Skeletal muscle tissue (tissue), 3 donors: ENCODE measurements at regions not wholly inside any gene's neighbourhood (a gene's known extent, or its start where the extent isn't known, plus 50 kb on each side); places are given as distances from the start of the nearest gene placed in this dataset.

Experiments
- H3K27ac ChIP-seq: one replicate; pipeline ENCODE4 v1.7.0; 2013; ENCODE audit warnings: mild to moderate bottlenecking, low read depth, low read length, inconsistent platforms
- H3K27me3 ChIP-seq, 3 donors: one replicate each; pipeline ENCODE4 v1.7.0; 2013; ENCODE audit warnings: low read length in 3 of 3; ENCODE audit not compliant: control insufficient read depth in 3 of 3, insufficient read depth in 3 of 3
- H3K36me3 ChIP-seq, 3 donors: one replicate each; pipeline ENCODE4 v1.7.0; 2013; ENCODE audit warnings: low read length in 3 of 3; ENCODE audit not compliant: control insufficient read depth in 3 of 3, insufficient read depth in 3 of 3
- H3K4me1 ChIP-seq, 3 donors: one replicate each; pipeline ENCODE4 v1.7.0; 2013; ENCODE audit warnings: low read length in 3 of 3, mild to moderate bottlenecking in 3 of 3; ENCODE audit not compliant: control insufficient read depth in 3 of 3, insufficient read depth in 3 of 3
- H3K4me3 ChIP-seq, 3 donors: one replicate each; pipeline ENCODE4 v1.7.0; 2013; ENCODE audit warnings: low read length in 3 of 3
- H3K9ac ChIP-seq, 3 donors: one replicate each; pipeline ENCODE4 v1.7.0; 2013; ENCODE audit warnings: low read length in 3 of 3, mild to moderate bottlenecking in 3 of 3, moderate library complexity in 2 of 3, low read depth in 1 of 3
- H3K9me3 ChIP-seq, 3 donors: one replicate each; pipeline ENCODE4 v1.7.0; 2013; ENCODE audit warnings: low read length in 3 of 3; ENCODE audit not compliant: control insufficient read depth in 3 of 3
- donor health status: Osteomylitis.

DNA sequence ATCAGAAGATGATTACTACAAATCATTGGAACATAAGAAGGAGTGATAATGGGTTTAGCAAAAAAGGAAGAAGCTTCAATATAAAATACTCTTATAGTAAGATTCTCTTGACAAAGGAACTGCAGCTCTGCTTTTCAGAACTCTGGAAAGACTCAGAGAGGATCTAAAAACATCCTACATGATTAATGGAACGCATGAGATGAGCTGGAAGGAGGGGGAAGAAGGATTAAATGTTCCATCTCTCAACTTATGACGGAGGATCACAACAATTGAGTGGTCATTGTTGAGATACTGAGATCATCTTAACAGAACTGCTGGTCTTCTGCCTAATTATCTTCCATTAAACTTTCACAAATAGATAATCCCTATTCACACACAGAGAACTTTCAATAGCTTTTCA, 267.5 kb upstream of the SLC8A1 start:
- Histone ChIP-seq H3K9me3 (no peaks in the 10 kb centered on the region), H3K4me1 (no peaks in the 10 kb centered on the region), H3K27ac (no peak overlapping the region), H3K4me3 (no peak overlapping the region), H3K36me3 (no peaks in the 10 kb centered on the region), H3K27me3 (no peaks in the 10 kb centered on the region), H3K9ac (no peak overlapping the region)

DNA sequence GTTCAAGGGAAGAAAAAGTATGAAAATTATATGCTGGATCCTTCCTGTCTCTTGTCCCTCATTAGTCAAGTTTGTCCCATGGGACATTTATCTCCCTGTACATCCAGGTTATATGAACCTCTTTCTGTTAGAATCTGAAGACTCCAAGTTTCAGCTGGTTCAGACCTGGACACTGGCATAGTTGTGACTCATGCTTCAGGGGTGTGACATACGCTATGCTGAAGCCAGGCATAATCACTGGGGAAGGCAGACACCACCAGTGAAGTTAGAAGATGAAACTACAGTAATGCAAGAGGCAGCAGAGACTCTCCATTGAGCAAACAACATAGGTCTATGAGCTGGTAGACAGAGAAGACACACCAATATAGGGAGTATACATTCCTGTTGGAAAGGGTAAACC, 269.7 kb upstream of the SLC8A1 start:
- Histone ChIP-seq H3K27ac (no peak overlapping the region), H3K4me3 (no peak overlapping the region), H3K4me1 (no peaks in the 10 kb centered on the region), H3K27me3 (no peaks in the 10 kb centered on the region), H3K36me3 (no peaks in the 10 kb centered on the region), H3K9me3 (no peaks in the 10 kb centered on the region), H3K9ac (no peak overlapping the region)

DNA sequence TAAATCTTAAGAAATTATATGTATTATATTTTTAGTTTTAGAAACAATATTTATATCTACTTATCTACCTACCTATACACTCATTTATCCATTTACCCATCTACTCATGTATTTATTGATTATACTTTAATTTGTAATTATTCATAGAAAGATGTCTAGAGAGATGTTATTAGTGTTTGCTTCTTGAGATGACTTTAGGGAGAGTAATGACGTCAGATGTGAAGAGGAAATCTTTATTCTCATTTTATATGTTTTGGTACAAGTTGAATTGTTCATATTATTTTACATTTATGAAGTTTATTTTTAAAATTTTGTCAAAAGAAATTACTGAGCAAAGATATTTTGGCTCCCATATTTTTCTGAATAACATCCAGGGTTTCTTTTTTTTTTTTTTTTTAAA, 271.3 kb upstream of the SLC8A1 start:
- Histone ChIP-seq H3K4me3 (no peak overlapping the region), H3K36me3 (no peaks in the 10 kb centered on the region), H3K9me3 (no peaks in the 10 kb centered on the region), H3K9ac (no peak overlapping the region), H3K4me1 (no peaks in the 10 kb centered on the region), H3K27ac (no peak overlapping the region), H3K27me3 (no peaks in the 10 kb centered on the region)

DNA sequence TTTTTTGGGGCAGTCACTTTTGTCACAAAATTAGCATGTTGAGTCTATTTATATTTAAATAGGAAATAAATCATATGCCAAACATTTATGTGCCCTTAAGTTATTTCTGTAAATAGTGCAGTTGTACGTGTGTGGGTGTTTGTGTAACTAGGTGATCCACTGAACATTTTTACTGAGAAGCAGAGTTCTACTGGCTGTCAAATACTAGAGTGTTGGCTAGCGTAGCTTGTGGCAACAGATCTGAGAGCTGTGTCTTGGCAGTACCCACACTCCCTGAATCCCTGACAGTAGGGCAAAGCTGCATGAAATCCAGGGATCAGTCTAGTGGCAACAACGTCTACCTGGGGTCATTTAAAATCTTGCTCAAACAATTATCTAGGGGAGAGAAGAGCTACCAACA, 273.1 kb upstream of the SLC8A1 start:
- H3K4me3 ChIP-seq: no peak overlapping the region
- no peak overlapping the region for H3K9ac ChIP-seq
- H3K9me3 ChIP-seq: no peaks in the 10 kb centered on the region
- H3K4me1 ChIP-seq: no peaks in the 10 kb centered on the region
- no peak overlapping the region for H3K27ac ChIP-seq
- no peaks in the 10 kb centered on the region for H3K36me3 ChIP-seq
- no peaks in the 10 kb centered on the region for H3K27me3 ChIP-seq

DNA sequence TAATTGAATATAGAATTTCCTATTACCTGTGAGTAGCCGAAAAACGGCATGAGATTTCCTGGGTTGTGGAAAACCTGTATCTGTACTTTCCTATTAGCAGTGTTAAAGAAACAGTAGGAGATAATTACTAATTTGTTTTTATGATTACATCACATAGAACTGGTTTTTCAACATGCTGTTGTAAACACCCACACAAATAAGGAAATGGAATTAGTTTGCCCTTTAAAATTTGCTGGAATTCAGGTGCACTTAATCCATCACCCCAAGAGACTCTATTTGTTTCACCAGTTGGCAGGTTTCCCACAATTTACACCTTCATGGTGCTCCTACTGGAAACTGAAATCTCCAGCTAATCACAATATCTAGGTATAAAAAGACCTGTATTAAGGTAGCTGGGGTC, 274.1 kb upstream of the SLC8A1 start:
- Histone ChIP-seq H3K27ac (no peak overlapping the region), H3K4me1 (no peaks in the 10 kb centered on the region), H3K27me3 (no peaks in the 10 kb centered on the region), H3K9ac (no peak overlapping the region), H3K4me3 (no peak overlapping the region), H3K9me3 (no peaks in the 10 kb centered on the region), H3K36me3 (no peaks in the 10 kb centered on the region)

DNA sequence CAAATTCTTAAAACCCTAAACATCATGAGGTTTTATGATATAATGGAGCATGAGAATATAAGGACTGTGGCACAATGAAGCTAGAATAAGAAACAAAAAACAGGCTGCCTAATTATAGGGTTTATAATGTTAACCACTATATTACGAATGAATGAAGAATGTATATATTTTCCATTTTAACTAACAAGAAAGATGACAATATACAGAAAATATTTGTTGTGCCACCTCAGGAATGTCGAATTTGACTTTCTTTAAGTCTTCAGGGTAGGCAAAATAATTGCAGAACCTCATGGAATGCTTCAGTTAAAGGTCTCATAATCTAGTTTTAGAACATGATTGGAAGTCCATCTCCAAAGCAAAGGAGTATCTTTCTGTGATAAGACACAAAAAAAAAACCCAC, 282.9 kb upstream of the SLC8A1 start:
- no peaks in the 10 kb centered on the region for H3K9me3 ChIP-seq
- no peaks in the 10 kb centered on the region for H3K4me1 ChIP-seq
- H3K27ac ChIP-seq: no peak overlapping the region
- no peak overlapping the region for H3K9ac ChIP-seq
- no peaks in the 10 kb centered on the region for H3K36me3 ChIP-seq
- no peak overlapping the region for H3K4me3 ChIP-seq
- H3K27me3 ChIP-seq: no peaks in the 10 kb centered on the region

DNA sequence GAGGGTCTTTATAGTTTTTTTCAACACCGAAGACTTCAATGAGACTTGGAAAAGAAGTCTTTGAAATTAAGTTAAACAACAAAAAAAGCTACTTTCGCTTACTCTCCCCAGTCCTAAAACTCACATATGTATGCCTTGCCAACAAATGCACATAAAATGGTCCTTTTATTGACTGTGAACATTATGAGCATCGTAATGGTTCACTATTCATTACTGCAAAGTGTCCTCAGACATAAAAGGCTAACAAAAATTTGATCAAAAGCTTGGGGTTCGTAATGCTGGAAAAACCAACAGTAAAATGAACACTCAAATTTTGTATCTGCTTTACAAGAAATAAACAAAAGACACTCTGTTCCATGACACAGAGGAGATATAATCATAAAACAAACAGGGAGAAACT, 285.3 kb upstream of the SLC8A1 start:
- no peak overlapping the region for H3K27ac ChIP-seq
- no peak overlapping the region for H3K9ac ChIP-seq
- H3K36me3 ChIP-seq: no peaks in the 10 kb centered on the region
- no peak overlapping the region for H3K4me3 ChIP-seq
- H3K9me3 ChIP-seq: no peaks in the 10 kb centered on the region
- no peaks in the 10 kb centered on the region for H3K4me1 ChIP-seq
- no peaks in the 10 kb centered on the region for H3K27me3 ChIP-seq

DNA sequence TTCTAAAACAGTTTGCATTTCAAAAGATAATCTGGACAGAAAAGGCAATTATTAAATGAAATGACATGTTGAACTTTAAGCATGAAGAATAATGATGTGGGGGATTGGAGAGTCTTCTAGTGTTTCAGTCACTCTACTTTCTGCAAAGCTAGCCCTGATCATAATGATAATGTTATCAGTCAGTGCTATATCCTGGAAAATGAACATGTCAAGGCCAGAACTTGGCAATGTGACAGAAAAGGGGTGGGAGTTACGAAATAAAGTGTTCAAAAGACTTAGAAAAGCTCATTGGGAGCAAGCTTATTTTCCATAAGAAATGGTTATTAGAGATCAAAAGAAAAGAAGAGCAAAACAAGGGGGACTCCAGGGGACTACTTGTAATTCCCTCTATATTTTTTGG, 288.5 kb upstream of the SLC8A1 start:
- Histone ChIP-seq H3K36me3 (no peaks in the 10 kb centered on the region), H3K9me3 (no peaks in the 10 kb centered on the region), H3K27me3 (no peaks in the 10 kb centered on the region), H3K4me1 (no peaks in the 10 kb centered on the region), H3K4me3 (no peak overlapping the region), H3K27ac (no peak overlapping the region), H3K9ac (no peak overlapping the region)

DNA sequence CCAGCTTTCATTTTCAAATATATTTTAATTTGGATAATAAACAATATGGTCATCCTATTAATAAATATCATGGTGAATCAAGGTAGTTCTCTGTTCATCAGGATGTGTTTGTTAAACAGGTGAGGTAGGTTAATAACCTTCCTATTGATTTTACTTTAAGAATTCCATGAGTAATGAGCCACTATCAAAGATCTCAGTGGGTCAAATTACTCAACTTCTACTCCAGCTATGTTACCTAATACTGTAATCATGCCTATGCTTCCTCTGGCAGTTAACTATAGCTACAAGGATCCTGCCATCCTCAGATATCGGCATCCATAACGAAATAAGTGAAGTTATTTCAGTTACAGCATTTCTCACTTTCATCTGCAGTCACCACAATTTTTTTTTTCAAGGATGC, 289.6 kb upstream of the SLC8A1 start:
- Histone ChIP-seq H3K9me3 (no peaks in the 10 kb centered on the region), H3K36me3 (no peaks in the 10 kb centered on the region), H3K4me3 (no peak overlapping the region)

DNA sequence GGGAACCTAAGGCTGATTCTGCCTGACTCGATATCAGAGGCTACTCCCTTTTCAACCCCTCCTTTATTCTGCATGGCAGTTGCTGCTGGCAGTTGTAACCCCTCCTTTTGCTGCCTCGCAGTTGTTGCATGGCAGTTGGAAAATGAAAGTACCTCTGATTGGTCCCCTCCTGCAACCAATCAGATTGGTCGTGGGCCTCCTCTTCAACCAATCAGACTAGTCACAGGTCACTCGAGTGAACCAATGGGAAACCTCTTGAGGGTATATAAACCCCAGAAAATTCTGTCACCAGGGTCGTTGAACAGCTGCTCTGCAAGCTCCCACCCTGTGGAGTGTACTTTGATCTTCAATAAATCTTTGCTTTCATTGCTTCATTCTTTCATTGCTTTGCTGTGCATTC, 294.3 kb upstream of the SLC8A1 start:
- H3K36me3 ChIP-seq: no peaks in the 10 kb centered on the region
- H3K4me3 ChIP-seq: no peak overlapping the region
- H3K9me3 ChIP-seq: no peaks in the 10 kb centered on the region
- no peaks in the 10 kb centered on the region for H3K27me3 ChIP-seq
- no peaks in the 10 kb centered on the region for H3K4me1 ChIP-seq
- no peak overlapping the region for H3K27ac ChIP-seq
- H3K9ac ChIP-seq: no peak overlapping the region

More for the DNA sequence above, 289.6 kb upstream of the SLC8A1 start:
- H3K27me3 ChIP-seq: no peaks in the 10 kb centered on the region
- H3K4me1 ChIP-seq: no peaks in the 10 kb centered on the region
- no peak overlapping the region for H3K9ac ChIP-seq
- no peak overlapping the region for H3K27ac ChIP-seq

DNA sequence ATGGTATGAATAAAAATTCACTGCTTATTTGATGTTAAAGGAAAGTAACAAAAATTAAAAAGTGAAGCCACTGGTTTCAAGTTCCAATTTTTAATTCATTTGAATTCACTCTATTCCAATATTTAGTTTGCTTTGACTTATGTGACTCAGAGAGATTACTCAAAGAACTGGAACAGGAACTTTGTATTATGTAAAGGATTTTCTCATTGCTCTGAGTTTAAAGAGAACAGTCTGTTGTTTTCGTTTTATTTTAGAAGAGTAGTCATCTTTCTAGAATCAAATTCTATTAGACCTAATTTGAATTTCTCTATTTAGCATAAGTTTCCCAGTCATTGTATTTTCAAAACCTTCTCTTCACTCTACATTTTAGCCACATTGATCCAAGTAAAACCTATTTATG, 300.1 kb upstream of the SLC8A1 start:
- Histone ChIP-seq H3K4me1 (no peaks in the 10 kb centered on the region), H3K9me3 (no peaks in the 10 kb centered on the region), H3K27ac (no peak overlapping the region), H3K4me3 (no peak overlapping the region), H3K9ac (no peak overlapping the region), H3K36me3 (no peaks in the 10 kb centered on the region), H3K27me3 (no peaks in the 10 kb centered on the region)
